ENCODE measurements at regions not wholly inside any gene's neighbourhood (a gene's known extent, or its start where the extent isn't known, plus 50 kb on each side); places are given as distances from the start of the nearest gene placed in this dataset.

DNA sequence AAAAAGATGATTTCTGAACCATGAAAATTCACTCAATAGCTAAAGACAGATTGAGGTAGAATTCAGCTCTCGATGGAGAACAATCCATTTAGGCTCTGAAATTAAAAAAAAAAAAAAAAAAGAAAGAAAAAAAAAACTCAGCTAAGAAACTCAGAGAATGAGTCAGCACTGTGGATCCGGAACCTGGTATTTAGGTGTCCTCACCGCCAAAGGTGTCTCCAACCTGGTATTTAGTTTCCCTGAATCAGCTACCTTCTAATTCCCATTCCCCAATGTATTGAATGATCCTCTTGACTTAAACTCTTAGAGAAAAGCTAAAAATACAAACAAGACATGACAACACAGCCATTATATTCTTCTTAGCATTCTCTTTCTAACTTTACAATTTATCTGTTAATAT lies 150.3 kb upstream of the RASGEF1B start:
- ChIA-PET POLR2A (no interaction called here), CTCF (interaction anchor here (0.6 kb wide), 1 partner anchor 9 kb away, joined by 3 read pairs; no protein-coding TSS in a partner anchor)
- DNase-seq (ENCODE audit: extremely low spot score): no peak
- TF ChIP-seq, protein P1, sequence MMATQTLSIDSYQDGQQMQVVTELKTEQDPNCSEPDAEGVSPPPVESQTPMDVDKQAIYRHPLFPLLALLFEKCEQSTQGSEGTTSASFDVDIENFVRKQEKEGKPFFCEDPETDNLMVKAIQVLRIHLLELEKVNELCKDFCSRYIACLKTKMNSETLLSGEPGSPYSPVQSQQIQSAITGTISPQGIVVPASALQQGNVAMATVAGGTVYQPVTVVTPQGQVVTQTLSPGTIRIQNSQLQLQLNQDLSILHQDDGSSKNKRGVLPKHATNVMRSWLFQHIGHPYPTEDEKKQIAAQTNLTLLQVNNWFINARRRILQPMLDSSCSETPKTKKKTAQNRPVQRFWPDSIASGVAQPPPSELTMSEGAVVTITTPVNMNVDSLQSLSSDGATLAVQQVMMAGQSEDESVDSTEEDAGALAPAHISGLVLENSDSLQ (IDR thresholded peaks at IDR 0.05): no peak
- no peak for TF ChIP-seq CTBP1 (IDR thresholded peaks at IDR 0.05; ENCODE audit: borderline replicate concordance)
- no peak for TF ChIP-seq FOXK2 (IDR thresholded peaks at IDR 0.05)
- TF ChIP-seq NFRKB (IDR thresholded peaks at IDR 0.05): no peak
- no peak for TF ChIP-seq L3MBTL2 (conservative IDR thresholded peaks at IDR 0.05)
- no peak for TF ChIP-seq FOXM1 (IDR thresholded peaks at IDR 0.05; ENCODE audit: borderline replicate concordance)
- TF ChIP-seq ELF4 (IDR thresholded peaks at IDR 0.05): no peak
- TF ChIP-seq FOXA1 (IDR thresholded peaks at IDR 0.05): no peak
- TF ChIP-seq ZNF384 (IDR thresholded peaks at IDR 0.05): no peak
- TF ChIP-seq SP1 (IDR thresholded peaks at IDR 0.05): no peak
- no peak for TF ChIP-seq TARDBP (IDR thresholded peaks at IDR 0.05)
- TF ChIP-seq BHLHE40 (IDR thresholded peaks at IDR 0.05; ENCODE audit: borderline replicate concordance): no peak
- no peak for TF ChIP-seq HDGF (IDR thresholded peaks at IDR 0.05; ENCODE audit: borderline replicate concordance)
- TF ChIP-seq LEF1 (IDR thresholded peaks at IDR 0.05; ENCODE audit: borderline replicate concordance): no peak
- no peak for TF ChIP-seq SUZ12 (IDR thresholded peaks at IDR 0.05)
- TF ChIP-seq ARNT (IDR thresholded peaks at IDR 0.05): no peak

DNA sequence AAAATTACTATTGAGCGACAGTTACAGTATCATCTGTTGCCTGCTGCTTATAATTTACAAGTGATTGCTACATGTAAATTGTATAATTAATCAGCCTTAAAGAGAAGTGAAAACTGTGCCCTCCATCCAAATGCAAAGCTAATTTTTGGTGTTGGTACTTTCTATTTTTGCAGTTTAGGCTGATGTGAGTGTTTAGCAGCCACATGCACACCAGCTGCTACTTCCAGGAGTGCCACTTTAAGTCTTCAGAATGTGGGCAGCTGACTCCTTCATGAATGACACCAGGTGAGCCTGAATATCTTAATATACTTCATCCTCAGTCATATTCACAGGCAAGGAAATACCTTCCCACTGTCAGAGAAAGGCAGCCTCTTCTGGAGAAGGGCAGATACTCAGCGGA lies 149.8 kb upstream of the RASGEF1B start:
- DNase-seq (ENCODE audit: extremely low spot score): no peak
- ChIA-PET CTCF (interaction anchor here (0.6 kb wide), 1 partner anchor 9 kb away, joined by 3 read pairs; no protein-coding TSS in a partner anchor), POLR2A (no interaction called here)
- no peak for TF ChIP-seq HDGF (IDR thresholded peaks at IDR 0.05; ENCODE audit: borderline replicate concordance)
- no peak for TF ChIP-seq TARDBP (IDR thresholded peaks at IDR 0.05)
- TF ChIP-seq SUZ12 (IDR thresholded peaks at IDR 0.05): no peak
- TF ChIP-seq ARNT (IDR thresholded peaks at IDR 0.05): no peak

GRCh38 chr4:81620442-81620841 lies 148.7 kb upstream of the RASGEF1B start:
- POLR2A ChIA-PET: no interaction called here
- CTCF ChIA-PET: no interaction called here
- no peak for DNase-seq (ENCODE audit: extremely low spot score)
- TF ChIP-seq BHLHE40 (IDR thresholded peaks at IDR 0.05; ENCODE audit: borderline replicate concordance): no peak
- TF ChIP-seq FOXK2 (IDR thresholded peaks at IDR 0.05): no peak
- TF ChIP-seq, protein P1 (IDR thresholded peaks at IDR 0.05): no peak
- no peak for TF ChIP-seq ARNT (IDR thresholded peaks at IDR 0.05)
- no peak for TF ChIP-seq SP1 (IDR thresholded peaks at IDR 0.05)
- TF ChIP-seq TARDBP (IDR thresholded peaks at IDR 0.05): no peak
- TF ChIP-seq FOXM1 (IDR thresholded peaks at IDR 0.05; ENCODE audit: borderline replicate concordance): no peak
- no peak for TF ChIP-seq L3MBTL2 (conservative IDR thresholded peaks at IDR 0.05)
- TF ChIP-seq CTBP1 (IDR thresholded peaks at IDR 0.05; ENCODE audit: borderline replicate concordance): no peak

GRCh38 chr4:81617545-81617944 lies 145.8 kb upstream of the RASGEF1B start:
- POLR2A ChIA-PET: no interaction called here
- CTCF ChIA-PET: no interaction called here
- TF ChIP-seq SP1 (IDR thresholded peaks at IDR 0.05) (no peak), SUZ12 (IDR thresholded peaks at IDR 0.05) (no peak), HDGF (IDR thresholded peaks at IDR 0.05; ENCODE audit: borderline replicate concordance) (no peak)
- no peak for DNase-seq (ENCODE audit: extremely low spot score)

DNA sequence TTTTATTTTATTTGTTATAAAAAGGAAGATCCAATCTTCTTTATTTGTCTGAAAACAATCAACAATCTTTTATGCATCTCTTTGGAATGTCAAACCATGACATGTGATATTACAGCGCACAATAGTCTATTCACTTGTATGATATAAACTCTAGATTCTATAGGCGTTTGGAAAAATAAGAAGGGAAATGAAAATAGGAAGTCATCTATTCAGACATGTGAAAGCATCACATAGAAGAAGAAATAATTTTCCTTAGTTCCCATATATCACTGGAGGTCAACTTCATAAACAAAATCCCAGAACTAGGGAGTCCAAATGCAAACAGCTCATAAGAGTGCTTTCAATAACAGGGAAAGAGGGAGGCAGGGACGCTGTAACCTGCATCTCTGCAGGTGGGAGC lies 139.5 kb upstream of the RASGEF1B start:
- CTCF ChIA-PET: no interaction called here
- POLR2A ChIA-PET: no interaction called here
- no peak for DNase-seq (ENCODE audit: extremely low spot score)
- TF ChIP-seq L3MBTL2 (conservative IDR thresholded peaks at IDR 0.05) (no peak), ZNF384 (IDR thresholded peaks at IDR 0.05) (no peak), ARNT (IDR thresholded peaks at IDR 0.05) (no peak), HDGF (IDR thresholded peaks at IDR 0.05; ENCODE audit: borderline replicate concordance) (no peak), FOXM1 (IDR thresholded peaks at IDR 0.05; ENCODE audit: borderline replicate concordance) (no peak), CTBP1 (IDR thresholded peaks at IDR 0.05; ENCODE audit: borderline replicate concordance) (no peak), FOXK2 (IDR thresholded peaks at IDR 0.05) (no peak)

GRCh38 chr4:81609844-81610243 lies 138.1 kb upstream of the RASGEF1B start:
- CTCF ChIA-PET: no interaction called here
- no peak for DNase-seq (ENCODE audit: extremely low spot score)
- TF ChIP-seq TARDBP (IDR thresholded peaks at IDR 0.05) (no peak), CTBP1 (IDR thresholded peaks at IDR 0.05; ENCODE audit: borderline replicate concordance) (no peak), FOXM1 (IDR thresholded peaks at IDR 0.05; ENCODE audit: borderline replicate concordance) (no peak), NFRKB (IDR thresholded peaks at IDR 0.05) (no peak), FOXK2 (IDR thresholded peaks at IDR 0.05) (no peak), HDGF (IDR thresholded peaks at IDR 0.05; ENCODE audit: borderline replicate concordance) (no peak), BHLHE40 (IDR thresholded peaks at IDR 0.05; ENCODE audit: borderline replicate concordance) (no peak), FOXA1 (IDR thresholded peaks at IDR 0.05) (no peak), SP1 (IDR thresholded peaks at IDR 0.05) (no peak), LEF1 (IDR thresholded peaks at IDR 0.05; ENCODE audit: borderline replicate concordance) (no peak), ELF4 (IDR thresholded peaks at IDR 0.05) (no peak), L3MBTL2 (conservative IDR thresholded peaks at IDR 0.05) (no peak)
- TF ChIP-seq, protein P1 (IDR thresholded peaks at IDR 0.05): no peak
- POLR2A ChIA-PET: no interaction called here

GRCh38 chr4:81607950-81608349 lies 136.2 kb upstream of the RASGEF1B start:
- no peak for DNase-seq (ENCODE audit: extremely low spot score)
- ChIA-PET POLR2A (no interaction called here), CTCF (interaction anchor here (0.8 kb wide), 1 partner anchor 12 kb away, joined by 3 read pairs; no protein-coding TSS in a partner anchor)
- TF ChIP-seq BHLHE40 (IDR thresholded peaks at IDR 0.05; ENCODE audit: borderline replicate concordance) (no peak), TARDBP (IDR thresholded peaks at IDR 0.05) (no peak), SUZ12 (IDR thresholded peaks at IDR 0.05) (no peak), ELF4 (IDR thresholded peaks at IDR 0.05) (no peak), ARNT (IDR thresholded peaks at IDR 0.05) (no peak), LEF1 (IDR thresholded peaks at IDR 0.05; ENCODE audit: borderline replicate concordance) (no peak), HDGF (IDR thresholded peaks at IDR 0.05; ENCODE audit: borderline replicate concordance) (no peak), L3MBTL2 (conservative IDR thresholded peaks at IDR 0.05) (no peak), NFRKB (IDR thresholded peaks at IDR 0.05) (no peak)
- TF ChIP-seq, protein P1 (IDR thresholded peaks at IDR 0.05): no peak

All from HEK293T (cell line).